ENCODE measurements at regions not wholly inside any gene's neighbourhood (a gene's known extent, or its start where the extent isn't known, plus 50 kb on each side); places are given as distances from the start of the nearest gene placed in this dataset.

DNA sequence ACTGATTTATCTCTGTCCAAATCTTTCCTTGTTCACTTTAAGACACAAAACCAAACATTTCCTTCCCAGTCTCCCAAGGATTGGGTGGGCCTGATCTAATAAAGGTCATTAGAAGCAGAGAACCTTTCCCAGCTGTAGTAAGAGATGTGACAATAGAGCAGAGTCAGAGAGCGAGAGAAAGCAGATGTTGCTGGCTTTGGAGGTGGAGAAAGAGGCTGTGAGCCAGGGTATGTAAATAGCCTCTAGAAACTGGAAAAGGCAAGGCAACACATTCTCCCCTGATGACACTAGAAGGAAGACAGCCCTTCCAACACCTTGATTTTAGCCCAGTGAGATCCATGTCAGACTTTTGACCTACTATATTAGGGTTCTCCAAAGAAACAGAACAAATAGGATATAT, 337.5 kb upstream of the CASK start:
- TF ChIP-seq, protein P1, sequence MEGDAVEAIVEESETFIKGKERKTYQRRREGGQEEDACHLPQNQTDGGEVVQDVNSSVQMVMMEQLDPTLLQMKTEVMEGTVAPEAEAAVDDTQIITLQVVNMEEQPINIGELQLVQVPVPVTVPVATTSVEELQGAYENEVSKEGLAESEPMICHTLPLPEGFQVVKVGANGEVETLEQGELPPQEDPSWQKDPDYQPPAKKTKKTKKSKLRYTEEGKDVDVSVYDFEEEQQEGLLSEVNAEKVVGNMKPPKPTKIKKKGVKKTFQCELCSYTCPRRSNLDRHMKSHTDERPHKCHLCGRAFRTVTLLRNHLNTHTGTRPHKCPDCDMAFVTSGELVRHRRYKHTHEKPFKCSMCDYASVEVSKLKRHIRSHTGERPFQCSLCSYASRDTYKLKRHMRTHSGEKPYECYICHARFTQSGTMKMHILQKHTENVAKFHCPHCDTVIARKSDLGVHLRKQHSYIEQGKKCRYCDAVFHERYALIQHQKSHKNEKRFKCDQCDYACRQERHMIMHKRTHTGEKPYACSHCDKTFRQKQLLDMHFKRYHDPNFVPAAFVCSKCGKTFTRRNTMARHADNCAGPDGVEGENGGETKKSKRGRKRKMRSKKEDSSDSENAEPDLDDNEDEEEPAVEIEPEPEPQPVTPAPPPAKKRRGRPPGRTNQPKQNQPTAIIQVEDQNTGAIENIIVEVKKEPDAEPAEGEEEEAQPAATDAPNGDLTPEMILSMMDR (IDR thresholded peaks at IDR 0.05; ENCODE audit: low read depth, low read length, missing control alignments): no peak
- DNase-seq (ENCODE audit: low read depth): no peak
- no peak overlapping the region for H3K4me3 ChIP-seq (ENCODE audit: low read depth, low read length)

DNA sequence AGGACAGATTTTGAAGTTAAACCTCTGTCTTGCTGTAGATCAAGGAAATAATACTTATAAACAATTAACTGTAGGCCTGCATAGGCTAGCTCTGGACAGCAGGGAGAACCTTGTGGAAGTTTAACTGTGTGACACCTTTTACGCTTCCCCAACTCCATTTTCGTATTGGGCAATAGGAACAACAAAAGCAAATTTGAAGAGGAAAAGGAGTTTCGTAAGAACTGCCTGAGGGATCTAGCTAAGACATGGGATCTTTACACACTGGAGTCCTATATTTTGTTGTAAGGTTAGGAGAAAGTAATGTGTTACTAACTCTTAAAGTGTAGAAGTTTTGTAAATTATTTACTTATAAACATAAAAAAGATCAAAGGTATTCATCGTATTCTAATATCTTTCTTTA, 324.9 kb upstream of the CASK start:
- no peak overlapping the region for H3K4me3 ChIP-seq (ENCODE audit: low read depth, low read length)
- DNase-seq (ENCODE audit: low read depth): no peak
- TF ChIP-seq, protein P1 (IDR thresholded peaks at IDR 0.05; ENCODE audit: low read depth, low read length, missing control alignments): no peak

DNA sequence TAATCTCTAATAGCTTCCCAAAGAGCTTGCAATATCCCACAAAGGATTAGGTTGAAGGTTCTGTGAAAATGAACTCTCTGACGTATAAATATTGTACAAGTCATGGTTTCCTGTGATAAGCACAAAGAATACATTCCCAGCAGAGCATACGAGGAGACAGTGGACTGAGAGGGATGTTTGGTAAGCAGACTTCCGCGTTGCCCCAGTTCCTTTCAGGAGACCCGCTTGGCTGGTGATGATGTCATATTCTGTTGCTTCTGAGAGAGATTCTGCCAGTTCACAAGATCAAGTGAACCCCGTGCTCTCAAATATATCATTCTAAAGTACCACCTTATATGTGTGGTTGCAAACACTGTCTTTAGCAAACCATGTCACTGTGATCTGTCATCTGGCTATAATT, 323.9 kb upstream of the CASK start:
- no peak for DNase-seq (ENCODE audit: low read depth)
- H3K4me3 ChIP-seq (ENCODE audit: low read depth, low read length): no peak overlapping the region
- TF ChIP-seq, protein P1 (IDR thresholded peaks at IDR 0.05; ENCODE audit: low read depth, low read length, missing control alignments): no peak

DNA sequence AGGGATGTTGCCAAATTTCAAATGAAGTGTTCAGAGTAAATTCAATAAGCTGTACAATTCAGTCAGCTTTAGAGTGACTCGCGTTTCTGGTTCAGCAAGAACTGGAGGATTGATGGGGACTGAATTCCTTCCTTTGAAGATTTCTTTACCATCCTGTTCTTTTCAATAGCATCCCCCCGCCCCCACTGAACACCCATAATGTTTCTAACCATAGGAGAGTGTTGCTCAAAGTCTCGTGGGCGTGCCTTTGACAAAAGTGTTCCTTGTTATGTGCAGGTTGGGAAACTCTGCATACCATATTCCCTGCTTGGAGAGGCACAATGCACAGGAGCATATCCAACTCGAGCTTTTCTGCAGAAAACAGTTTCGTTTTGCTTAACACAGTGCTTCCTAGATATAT, 323.5 kb upstream of the CASK start:
- no peak for DNase-seq (ENCODE audit: low read depth)
- no peak overlapping the region for H3K4me3 ChIP-seq (ENCODE audit: low read depth, low read length)
- TF ChIP-seq, protein P1 (IDR thresholded peaks at IDR 0.05; ENCODE audit: low read depth, low read length, missing control alignments): no peak

DNA sequence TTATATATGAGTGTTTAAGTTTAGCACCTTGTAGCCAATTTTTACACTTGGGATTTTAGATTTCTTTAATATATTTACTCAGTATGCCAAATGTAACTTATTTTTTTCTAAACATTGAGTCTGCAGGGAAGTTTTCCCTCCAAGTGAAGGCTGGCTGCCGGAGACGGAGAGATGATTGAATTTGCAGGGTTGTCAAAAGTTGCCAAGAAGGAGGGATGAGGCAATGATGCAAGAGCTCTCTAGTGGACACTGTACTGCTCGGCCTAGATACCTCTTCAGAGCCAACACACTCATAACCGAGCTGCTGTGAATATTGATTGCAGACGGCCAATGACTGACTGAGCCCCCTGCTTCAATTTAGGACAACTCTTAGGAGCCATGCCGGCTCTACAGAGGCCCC, 318.6 kb upstream of the CASK start:
- H3K4me3 ChIP-seq (ENCODE audit: low read depth, low read length): no peak overlapping the region
- TF ChIP-seq, protein P1 (IDR thresholded peaks at IDR 0.05; ENCODE audit: low read depth, low read length, missing control alignments): no peak
- no peak for DNase-seq (ENCODE audit: low read depth)

DNA sequence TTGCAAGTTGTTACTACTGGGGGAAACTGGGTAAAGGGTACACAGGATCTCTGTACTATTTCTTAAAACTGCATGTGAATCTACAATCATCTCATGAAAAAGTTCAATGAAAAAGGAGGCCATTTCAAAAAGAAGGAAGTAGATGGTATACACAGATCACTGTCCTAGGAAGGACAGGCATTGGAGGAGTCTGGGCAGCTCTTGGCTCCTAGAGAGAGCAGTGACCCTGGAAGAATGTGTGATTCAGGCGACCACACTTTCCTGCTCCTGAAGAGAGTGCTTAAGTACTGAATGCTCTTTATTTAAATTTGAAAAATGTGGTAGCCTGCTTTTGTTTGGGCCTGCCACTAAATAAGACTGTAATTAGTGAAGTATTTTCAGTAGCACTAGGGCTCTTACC, 318.1 kb upstream of the CASK start:
- no peak for DNase-seq (ENCODE audit: low read depth)
- TF ChIP-seq, protein P1 (IDR thresholded peaks at IDR 0.05; ENCODE audit: low read depth, low read length, missing control alignments): no peak
- no peak overlapping the region for H3K4me3 ChIP-seq (ENCODE audit: low read depth, low read length)

DNA sequence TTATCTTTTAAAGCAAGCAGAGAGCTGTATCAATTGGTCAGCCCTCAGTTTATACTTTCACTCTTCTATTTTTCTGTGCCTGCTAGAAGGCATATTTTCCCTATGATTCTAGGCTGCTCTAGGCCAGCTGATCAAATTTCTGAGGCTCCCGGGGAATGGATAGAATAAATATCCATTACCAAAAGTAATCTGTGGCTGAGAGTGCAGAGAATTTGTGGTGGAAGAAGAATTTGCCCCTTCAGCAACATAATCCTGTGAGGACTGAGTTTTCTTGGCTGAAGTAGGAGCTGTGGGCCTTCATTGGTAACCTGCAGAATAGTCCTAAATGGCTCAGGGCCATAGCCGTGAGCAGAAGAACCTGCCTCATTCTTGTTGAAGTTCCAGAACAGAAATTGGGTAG, 314.6 kb upstream of the CASK start:
- DNase-seq (ENCODE audit: low read depth): no peak
- no peak overlapping the region for H3K4me3 ChIP-seq (ENCODE audit: low read depth, low read length)
- TF ChIP-seq, protein P1 (IDR thresholded peaks at IDR 0.05; ENCODE audit: low read depth, low read length, missing control alignments): no peak
